PC-3 (cell line): ENCODE measurements at regions not wholly inside any gene's neighbourhood (a gene's known extent, or its start where the extent isn't known, plus 50 kb on each side); places are given as distances from the start of the nearest gene placed in this dataset.

Experiments used
- ATAC-seq: fragments of 200-7000 bp; cut with Tn5 transposase; 2 replicates; pipeline ENCODE4 v1.9.1; 2020; ENCODE audit warnings: mild to moderate bottlenecking, moderate library complexity
- BruUV-seq: library from RNA; stranded (reverse); fragments of 400-500 nt; replicated peaks from 2 replicates; lab custom pipeline; 2021; lab: Mats Ljungman, UMichigan
- CTCF ChIA-PET: fragments of 300-600 bp; sonication (Branson Sonifier 250); formaldehyde crosslinking; loops from one replicate; lab custom pipeline; 2022; ENCODE audit warnings: antibody characterized with exemption; lab: Charles Lee
- POLR2A ChIA-PET: fragments of 300-600 bp; sonication (Branson Sonifier 250); formaldehyde crosslinking; loops from one replicate; lab custom pipeline; 2022; ENCODE audit warnings: antibody characterized with exemption; ENCODE audit not compliant: unreplicated experiment; lab: Charles Lee
- DNase-seq: peaks from one replicate; pipeline ENCODE4 v3.0.0-alpha.2; 2015
- H2AFZ ChIP-seq: fragments of 300-600 bp; sonication (generic); 2 replicates; pipeline ENCODE4 v1.6.0; 2016; ENCODE audit warnings: antibody characterized with exemption, low read length
- H3F3A ChIP-seq: fragments of 300-600 bp; sonication (generic); one replicate; pipeline ENCODE4 v1.6.0; 2017; ENCODE audit warnings: antibody characterized with exemption, low read length, control low read depth, mild to moderate bottlenecking; ENCODE audit not compliant: unreplicated experiment
- H3K27ac ChIP-seq: fragments of 300-600 bp; sonication (generic); 2 replicates; pipeline ENCODE4 v1.5.1; 2016; ENCODE audit warnings: mild to moderate bottlenecking, low read length
- H3K27me3 ChIP-seq: fragments of 300-600 bp; sonication (generic); 2 replicates; pipeline ENCODE4 v1.6.1; 2016; ENCODE audit warnings: low read length, mixed read lengths
- H3K36me3 ChIP-seq: fragments of 300-600 bp; sonication (generic); 2 replicates; pipeline ENCODE4 v1.6.1; 2016; ENCODE audit warnings: low read depth, mixed run types, low read length, mixed read lengths
- H3K4me1 ChIP-seq: fragments of 300-600 bp; sonication (generic); 2 replicates; pipeline ENCODE4 v1.5.1; 2016; ENCODE audit warnings: low read length; ENCODE audit not compliant: insufficient read depth
- H3K4me2 ChIP-seq: fragments of 300-600 bp; sonication (generic); 2 replicates; pipeline ENCODE4 v1.6.0; 2016; ENCODE audit warnings: low read length
- H3K4me3 ChIP-seq: fragments of 300-600 bp; sonication (generic); 2 replicates; pipeline ENCODE4 v1.5.1; 2016; ENCODE audit warnings: mild to moderate bottlenecking, low read length, mixed read lengths
- H3K79me2 ChIP-seq: fragments of 300-600 bp; sonication (generic); 2 replicates; pipeline ENCODE4 v1.6.1; 2017; ENCODE audit warnings: low read length, mixed read lengths
- H3K9ac ChIP-seq: fragments of 300-600 bp; sonication (generic); 2 replicates; pipeline ENCODE4 v1.6.0; 2016; ENCODE audit warnings: mild to moderate bottlenecking, low read length
- H3K9me2 ChIP-seq: fragments of 300-600 bp; sonication (generic); replicated peaks from 2 replicates; pipeline ENCODE4 v1.6.1; 2016; ENCODE audit warnings: mixed run types, low read length, mixed read lengths
- H3K9me3 ChIP-seq: fragments of 300-600 bp; sonication (generic); 2 replicates; pipeline ENCODE4 v1.6.1; 2016; ENCODE audit warnings: low read length, mixed read lengths
- H4K20me1 ChIP-seq: fragments of 300-600 bp; sonication (generic); 2 replicates; pipeline ENCODE4 v1.6.1; 2016; ENCODE audit warnings: low read length, mixed read lengths
- CTCF ChIP-seq: fragments of 300-600 bp; sonication (generic); conservative IDR thresholded peaks from 2 replicates; pipeline ENCODE4 v1.5.1; 2017; ENCODE audit warnings: antibody characterized with exemption, low read depth, mild to moderate bottlenecking, low read length
- EZH2 ChIP-seq: fragments of 300-600 bp; sonication (generic); IDR thresholded peaks from one replicate; pipeline ENCODE4 v1.6.1; 2017; ENCODE audit warnings: antibody characterized with exemption, mild to moderate bottlenecking, low read length; ENCODE audit not compliant: unreplicated experiment
- EZH2phosphoT487 ChIP-seq: fragments of 300-600 bp; sonication (generic); IDR thresholded peaks from 2 replicates; pipeline ENCODE4 v1.6.1; 2018; ENCODE audit warnings: mild to moderate bottlenecking, antibody characterized with exemption, low read length, borderline replicate concordance
- intact Hi-C: fragments of 100-400 bp; cut with micrococcal nuclease; formaldehyde crosslinking; loops from 2 replicates; pipeline ENCODE4 v1.9.0; 2023

- POLR2A ChIA-PET, result no interaction called here
Measured at GRCh38 chr1:70674941-70675685, 264.0 kb downstream of the CTH start.

GRCh38 chr1:70675737-70676156 lies 264.7 kb downstream of the CTH start:
- ChIA-PET POLR2A (no interaction called here), CTCF (no interaction called here)
- DNase-seq, result no peak
- intact Hi-C loops, result no loop called here
- no peaks in the 10 kb centered on the region for H3K4me1 ChIP-seq
- no peak overlapping the region for H3K9ac ChIP-seq
- H4K20me1 ChIP-seq, result no peaks in the 10 kb centered on the region
- TF ChIP-seq CTCF (no peak), EZH2phosphoT487 (no peak), EZH2 (no peak)
- H3K79me2 ChIP-seq, result no peaks in the 10 kb centered on the region
- no peak overlapping the region for H3K4me2 ChIP-seq
- H3K27me3 ChIP-seq, result peaks cover 64% of the 10 kb centered on the region
- no peak for ATAC-seq
- H2AFZ ChIP-seq, result no peak overlapping the region
- no peaks in the 10 kb centered on the region for H3F3A ChIP-seq
- H3K36me3 ChIP-seq, result no peaks in the 10 kb centered on the region
- no peak overlapping the region for H3K4me3 ChIP-seq
- no peak overlapping the region for H3K27ac ChIP-seq
- H3K9me2 ChIP-seq, result no peaks in the 10 kb centered on the region
- H3K9me3 ChIP-seq, result no peaks in the 10 kb centered on the region
- no TSS peak for BruUV-seq

More at GRCh38 chr1:70674941-70675685, 264.0 kb downstream of the CTH start:
- no TSS peak for BruUV-seq
- H3K4me1 ChIP-seq, result no peaks in the 10 kb centered on the region
- intact Hi-C loops, result no loop called here
- H2AFZ ChIP-seq, result no peak overlapping the region
- DNase-seq (no peak), ATAC-seq (no peak)
- H3K27me3 ChIP-seq, result peaks cover 70% of the 10 kb centered on the region
- no peak overlapping the region for H3K4me3 ChIP-seq
- TF ChIP-seq EZH2phosphoT487 (no peak), CTCF (no peak), EZH2 (no peak)
- H3K36me3 ChIP-seq, result no peaks in the 10 kb centered on the region
- H3K79me2 ChIP-seq, result no peaks in the 10 kb centered on the region
- H4K20me1 ChIP-seq, result no peaks in the 10 kb centered on the region
- H3K9me3 ChIP-seq, result no peaks in the 10 kb centered on the region
- H3F3A ChIP-seq, result no peaks in the 10 kb centered on the region
- no peak overlapping the region for H3K9ac ChIP-seq
- CTCF ChIA-PET, result no interaction called here
- no peaks in the 10 kb centered on the region for H3K9me2 ChIP-seq
- H3K4me2 ChIP-seq, result no peak overlapping the region
- H3K27ac ChIP-seq, result no peak overlapping the region
